Cerebellar nuclear complex (tissue), 1 donor: ENCODE measurements at regions not wholly inside any gene's neighbourhood (a gene's known extent, or its start where the extent isn't known, plus 50 kb on each side); places are given as distances from the start of the nearest gene placed in this dataset.

Source experiments
- DNase-seq, 2 experiments: peaks; one replicate each; lab custom pipeline; 2025; lab: John Stamatoyannopoulos, UW

DNA sequence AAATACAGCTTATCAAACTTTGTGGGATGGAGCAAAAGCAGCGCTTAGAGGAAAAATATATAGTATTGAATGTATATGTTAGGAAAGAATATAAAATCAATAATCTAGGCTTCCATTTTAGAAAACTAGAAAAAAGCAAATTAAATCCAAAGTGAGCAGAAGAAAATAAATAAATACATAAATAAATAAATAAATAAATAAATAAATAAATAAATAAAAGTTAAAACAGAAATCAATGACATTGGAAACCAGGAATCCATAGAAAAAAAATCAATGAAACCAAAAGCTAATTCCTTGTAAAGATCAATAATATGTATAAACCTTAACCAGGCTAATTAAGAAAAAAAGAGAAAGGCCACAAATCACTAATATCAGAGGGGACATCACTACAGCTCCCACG, 141.8 kb upstream of the C1QTNF7 start:
- DNase-seq = no peak

DNA sequence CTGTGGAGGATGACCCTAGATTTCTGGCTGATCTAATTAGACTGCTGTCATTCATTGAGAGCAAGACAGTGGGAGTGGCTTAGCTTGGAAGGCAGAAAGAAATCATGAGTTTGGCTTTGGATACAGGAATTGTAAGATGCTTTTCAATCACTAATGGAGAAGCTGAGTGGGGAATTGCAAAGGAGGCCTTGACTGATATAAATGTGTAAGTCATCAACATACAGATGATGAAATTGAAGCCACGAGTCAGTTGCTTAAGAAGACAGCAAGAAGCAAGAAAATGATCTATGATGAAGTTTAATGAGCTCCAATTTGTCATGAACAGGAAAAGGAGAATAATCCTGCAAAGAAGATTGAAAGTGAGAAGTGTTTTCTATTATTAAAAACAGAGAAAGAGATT, 136.7 kb upstream of the C1QTNF7 start:
- no peak for DNase-seq

DNA sequence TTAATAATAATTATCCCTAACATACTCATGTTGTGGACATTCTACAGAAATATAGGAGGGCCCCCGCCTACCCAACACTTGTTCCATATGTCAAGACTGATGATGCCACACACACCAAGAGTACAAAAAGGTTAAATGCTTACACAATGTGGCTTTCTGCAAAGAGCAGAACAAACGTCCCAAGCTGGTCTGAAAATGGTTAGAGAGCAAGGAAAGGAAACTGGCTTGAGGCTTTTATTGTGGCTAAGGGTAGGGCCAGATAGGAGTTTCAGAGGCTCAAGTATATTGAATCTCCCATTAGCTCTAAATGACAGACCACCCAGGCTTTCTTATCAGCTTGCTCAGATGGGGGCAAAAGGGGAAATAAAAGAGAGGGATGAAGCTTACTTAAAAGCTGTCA, 134.1 kb upstream of the C1QTNF7 start:
- DNase-seq = no peak

DNA sequence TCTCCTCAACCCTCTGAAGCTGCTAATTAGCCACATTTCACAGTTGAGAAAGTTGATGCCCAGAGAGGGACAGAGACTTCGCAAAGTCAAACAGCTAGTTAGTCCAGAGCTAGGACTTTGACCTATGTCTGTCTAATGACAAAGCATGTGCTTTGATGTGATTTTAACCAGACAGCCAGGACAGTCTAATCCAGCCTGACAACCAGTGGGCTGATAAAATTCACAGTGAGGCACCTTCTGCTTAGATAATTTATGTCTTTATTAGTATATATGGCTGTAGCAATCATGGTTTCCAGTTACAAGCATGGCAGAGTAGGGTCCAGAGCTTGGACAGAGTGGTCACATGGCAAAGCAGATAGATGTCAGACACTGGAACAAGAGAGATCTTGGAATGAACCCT, 133.6 kb upstream of the C1QTNF7 start:
- no peak for DNase-seq

DNA sequence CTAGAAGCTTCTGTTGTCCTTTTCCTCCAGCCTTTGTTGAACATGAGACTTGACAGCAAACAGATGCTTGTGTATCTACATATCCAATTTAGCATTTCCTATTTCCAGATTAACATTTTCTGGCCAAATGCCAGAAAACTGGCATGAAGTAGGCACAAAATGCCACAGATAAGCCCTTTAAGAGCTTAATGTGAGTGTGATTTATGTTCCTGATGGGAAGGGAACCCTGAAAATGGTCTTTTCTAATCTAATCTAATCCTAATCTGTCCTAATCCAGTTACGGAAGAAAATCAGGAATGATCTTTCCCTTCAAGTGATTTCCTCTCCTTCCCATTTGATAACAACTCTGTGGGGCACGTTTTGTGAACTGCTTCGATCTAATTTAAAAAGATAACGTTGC, 133.0 kb upstream of the C1QTNF7 start:
- no peak for DNase-seq

DNA sequence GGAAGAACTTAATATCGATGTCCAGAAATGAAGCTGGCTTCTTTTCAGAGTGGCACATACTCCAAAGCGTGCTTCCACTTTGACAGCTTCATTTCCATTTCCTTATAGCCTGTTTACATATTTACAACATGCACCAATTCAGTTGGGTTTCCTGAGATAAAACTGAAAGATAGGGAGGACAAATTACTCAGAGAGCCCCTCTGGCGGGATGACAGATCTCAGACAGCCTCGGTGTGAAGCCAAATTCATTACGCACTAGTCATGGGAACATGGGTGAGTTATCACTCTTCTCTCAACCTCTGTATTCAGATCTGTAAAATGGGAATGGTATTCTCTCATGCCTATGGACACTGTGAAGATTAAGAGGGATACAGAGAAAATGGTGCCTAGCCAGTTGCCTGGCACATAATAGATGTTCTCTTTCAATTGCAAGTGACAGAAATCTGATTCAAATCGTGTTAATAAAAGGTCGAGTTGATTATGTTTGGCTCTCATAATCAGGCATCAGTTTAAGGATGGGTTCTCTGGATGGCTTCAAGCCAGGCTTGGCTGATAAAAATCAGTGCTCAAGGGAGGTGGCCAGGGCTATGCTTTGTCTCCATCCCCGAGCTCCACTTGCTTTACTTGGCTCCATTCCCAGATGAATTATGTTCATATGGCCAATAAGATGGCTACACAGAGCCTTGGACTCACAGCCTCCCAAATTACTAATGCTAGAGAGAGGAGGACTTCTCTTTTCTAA, 132.2 kb upstream of the C1QTNF7 start:
- DNase-seq = no peak

DNA sequence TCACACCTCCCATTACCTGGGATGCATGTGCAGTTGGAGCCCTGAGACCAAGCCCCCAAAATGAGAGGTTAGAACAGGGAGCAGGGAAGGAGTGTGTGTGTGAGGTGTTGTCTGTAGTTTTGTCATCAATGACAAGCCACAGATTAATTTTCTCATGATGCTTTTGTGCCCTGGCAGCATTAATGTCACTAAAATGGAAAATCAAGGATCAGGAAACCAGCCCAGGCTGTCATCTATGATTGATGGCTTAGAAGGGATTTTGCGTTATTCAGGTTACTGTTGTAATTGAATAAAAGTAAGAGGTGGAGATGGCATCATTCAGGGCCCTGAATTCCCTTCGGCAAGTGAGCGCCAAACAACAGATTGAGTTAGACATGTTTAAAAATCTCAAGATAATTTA, 130.5 kb upstream of the C1QTNF7 start:
- DNase-seq = no peak

DNA sequence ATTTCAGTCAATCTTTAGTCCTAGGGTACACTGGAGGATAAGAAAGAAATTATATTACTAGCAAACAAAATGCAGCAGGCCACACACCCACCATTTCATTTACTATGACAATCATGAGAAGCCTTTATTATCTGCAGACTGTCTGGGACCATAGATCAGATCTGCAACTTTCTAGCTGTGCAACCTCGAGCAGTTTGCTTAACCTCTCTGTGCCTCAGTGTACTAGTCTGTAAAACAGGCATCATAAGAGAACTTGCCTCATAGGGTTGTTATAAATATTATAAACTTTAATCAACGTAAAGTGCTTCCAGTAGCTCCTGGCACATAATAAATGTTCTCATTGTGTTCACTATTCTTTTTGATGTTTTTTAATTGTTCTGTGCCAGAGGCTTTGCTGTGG, 128.2 kb upstream of the C1QTNF7 start:
- no peak for DNase-seq

DNA sequence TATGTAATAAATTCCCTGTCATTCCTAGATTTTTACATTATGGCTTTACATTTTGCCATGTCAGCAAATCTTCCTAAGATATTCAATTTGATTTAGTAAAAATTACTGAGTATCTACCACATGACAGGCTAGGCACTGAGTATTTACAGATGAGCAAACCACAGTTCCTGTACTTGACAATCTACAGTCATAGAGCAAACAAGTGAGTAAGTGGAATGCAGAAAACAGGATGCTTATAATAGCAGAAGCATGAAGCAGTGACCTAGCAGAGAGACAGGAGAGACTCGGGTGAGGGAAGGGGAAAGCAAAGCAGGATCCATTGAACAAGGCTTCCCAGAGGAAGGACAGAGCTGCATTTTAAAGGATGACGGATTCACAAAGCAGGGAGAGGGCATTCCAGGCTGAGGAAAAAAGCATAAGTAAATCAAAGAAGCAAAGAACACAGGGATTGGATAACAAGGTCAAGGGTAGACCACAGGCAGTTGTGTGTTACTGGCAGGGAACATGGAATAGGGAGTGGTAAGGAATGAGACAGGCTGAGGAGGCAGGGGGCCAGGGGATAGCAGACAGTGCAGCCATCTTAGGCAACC, 124.7 kb upstream of the C1QTNF7 start:
- DNase-seq = no peak

DNA sequence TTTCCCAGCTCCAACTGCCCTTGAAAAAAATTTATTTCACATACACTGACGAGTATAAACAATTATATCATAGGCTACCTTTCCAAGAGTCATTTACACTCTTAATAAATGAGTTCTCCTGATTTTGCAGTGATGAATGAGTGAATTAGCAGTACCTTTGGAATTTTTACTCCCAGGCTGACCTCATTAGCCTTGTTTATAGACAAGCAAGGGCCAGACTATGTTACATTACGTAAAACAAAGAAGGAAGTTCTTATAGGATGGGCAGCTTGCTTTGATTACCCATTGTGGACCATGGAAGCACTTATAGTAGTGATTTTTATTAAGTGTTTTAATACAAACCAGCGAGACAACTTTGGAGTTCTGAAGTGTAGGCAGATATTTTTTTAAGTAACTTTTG, 112.9 kb upstream of the C1QTNF7 start:
- no peak for DNase-seq

DNA sequence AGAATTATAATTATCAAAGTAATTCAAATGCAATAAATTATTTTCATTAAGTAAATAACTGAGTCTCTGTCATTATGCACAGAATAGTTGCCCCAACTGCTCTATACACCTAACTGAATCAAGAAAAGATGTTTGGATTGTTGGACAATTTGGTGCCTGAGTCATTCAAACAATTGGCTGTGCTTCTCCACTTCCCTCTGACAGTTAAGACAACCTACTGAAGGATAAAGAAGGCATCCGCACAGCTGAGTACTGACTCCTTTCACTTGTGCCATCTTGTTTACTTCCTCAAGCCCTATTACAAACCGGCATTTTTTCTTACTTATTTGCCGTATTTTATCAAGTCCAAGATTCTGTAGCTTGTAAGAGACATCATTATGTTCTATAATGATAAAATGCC, 110.6 kb upstream of the C1QTNF7 start:
- DNase-seq = no peak

DNA sequence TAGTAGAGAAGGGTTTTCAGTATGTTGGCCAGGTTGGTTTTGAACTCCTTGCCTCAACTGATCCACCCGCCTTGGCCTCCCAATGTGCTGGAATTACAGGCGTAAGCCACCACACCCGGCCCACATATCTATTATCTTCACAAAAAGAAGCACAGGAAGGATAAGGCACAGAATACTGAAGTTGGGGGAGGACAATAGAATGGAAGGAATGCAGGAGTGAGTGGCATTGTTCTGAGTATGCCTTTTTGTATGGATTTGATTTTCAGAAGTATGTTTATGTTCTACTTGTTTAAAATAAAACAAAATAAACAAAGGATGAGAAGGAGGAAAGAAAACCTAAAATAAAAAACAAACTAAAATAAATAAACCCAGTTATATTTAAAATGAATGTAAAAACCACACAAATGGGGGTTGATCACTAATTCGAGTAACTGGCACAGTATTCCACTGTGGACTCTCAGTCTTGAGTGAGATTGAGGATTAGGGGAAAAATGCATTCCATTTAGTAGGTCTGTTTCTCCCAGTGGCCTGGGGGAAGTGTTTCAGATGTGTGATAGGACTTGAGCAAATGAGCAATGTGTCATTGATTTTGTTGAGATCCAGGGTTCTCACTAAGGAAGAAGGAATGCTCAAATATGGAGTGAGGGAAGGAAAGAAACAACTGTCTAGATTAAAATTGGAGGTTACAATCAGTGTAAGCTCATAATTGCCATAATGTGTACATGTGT, 109.0 kb upstream of the C1QTNF7 start:
- DNase-seq = no peak

DNA sequence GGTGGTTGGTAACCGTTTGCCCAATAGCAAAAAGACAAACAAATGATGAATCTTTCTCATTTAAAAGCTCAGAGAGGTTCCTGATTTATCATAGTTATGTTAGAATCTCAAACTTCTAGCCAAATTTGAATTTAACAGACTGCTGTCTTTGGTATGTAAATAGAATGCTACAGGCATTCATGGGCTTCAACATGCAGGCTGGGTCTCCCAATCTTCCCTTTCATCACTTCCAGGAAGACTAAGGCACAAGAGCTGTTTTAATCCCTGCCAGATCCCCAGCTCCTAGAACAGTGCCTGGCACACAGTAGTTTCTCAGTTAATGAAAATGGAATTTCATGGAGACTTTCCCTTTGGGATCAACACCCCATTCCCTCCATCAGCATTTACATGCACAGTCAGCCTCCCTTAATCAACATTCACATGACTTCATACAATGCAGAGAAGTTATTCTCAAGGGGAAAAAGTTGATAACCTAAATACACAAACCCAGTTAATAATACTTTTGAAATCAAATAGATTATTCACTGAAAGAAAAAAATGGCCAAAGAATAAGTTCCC, 107.6 kb upstream of the C1QTNF7 start:
- DNase-seq = no peak

DNA sequence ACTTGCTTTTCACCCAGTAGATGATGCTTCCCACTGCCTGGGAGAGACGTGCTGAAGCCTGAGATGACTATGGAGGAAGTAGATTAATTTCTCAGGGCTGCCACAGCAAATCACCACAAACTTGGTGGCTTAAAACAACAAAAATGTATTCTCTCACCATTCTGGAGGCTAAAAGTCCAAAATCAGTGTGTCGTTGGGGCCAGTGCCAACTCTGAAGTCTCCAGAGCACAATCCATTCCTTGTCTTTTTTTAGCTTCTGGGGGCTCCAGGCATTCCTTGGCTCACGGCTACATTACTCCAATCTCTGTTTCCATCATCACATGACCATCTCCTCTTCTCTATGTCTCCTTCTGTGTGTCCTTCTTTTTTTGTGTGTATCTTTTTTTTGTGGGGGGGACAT, 105.8 kb upstream of the C1QTNF7 start:
- DNase-seq = no peak

DNA sequence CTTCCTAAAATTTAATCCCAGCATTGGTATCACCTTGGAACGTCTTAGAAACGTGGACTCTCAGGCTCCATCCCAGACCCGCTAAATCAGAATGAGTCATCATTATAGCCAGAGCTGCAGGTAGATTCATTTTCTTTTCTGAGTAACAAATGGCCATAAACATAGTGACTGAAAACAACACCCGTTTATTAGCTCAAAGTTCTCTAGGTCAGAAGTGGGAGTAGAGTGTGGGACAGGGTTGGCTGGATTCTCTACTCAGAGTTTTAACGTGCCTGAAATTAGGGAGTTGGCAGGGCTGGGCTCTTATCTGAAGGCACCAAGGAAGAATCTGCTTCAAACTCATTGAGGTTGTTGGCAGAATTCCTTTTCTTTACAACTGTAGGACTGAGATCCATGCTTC, 101.8 kb upstream of the C1QTNF7 start:
- no peak for DNase-seq

DNA sequence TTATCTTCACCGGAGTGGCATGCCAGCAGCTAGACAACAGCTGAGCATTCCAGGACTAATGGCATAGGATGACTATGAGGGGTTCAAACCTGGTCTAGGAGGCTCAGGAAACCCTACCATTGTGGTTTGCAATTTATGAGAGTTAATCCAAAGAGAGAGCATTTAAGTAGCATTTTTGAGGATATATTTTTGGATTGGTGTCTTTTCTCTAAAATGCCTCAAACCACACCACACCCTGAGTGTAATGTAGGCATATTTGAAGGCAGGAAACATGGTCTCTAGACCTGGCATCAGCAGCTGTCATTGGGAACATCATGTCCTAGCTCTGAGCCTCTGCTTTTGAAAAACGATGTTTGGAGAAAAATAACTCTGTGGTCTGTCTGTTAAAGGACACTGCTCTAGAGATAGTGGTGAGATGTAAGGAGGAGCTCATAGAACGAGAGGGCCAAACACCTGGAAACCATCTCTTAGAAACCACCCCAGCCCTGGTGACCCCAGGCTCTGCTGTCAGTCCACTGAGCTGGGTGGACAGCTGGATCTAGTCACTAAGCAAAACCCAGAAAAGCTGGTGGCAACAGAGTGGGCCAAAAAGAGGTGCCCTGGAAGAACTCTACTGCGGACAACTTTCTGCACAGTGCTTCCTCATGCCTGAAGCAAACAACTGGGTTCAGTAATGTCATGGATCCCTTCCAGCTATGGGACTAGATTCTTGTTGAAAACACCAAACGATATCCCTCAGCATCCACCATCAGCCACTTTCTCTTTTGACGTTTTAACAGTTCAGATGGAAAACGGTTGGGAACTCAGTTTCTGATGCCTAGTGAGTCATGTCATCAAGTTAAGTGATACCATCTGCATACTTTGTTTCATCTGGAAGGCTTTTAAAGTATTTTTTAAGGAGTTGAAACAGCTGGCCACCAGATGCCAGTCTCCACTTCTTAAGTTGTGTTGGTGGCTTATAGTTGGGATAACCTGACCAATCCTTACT, 100.2 kb upstream of the C1QTNF7 start:
- DNase-seq = no peak

DNA sequence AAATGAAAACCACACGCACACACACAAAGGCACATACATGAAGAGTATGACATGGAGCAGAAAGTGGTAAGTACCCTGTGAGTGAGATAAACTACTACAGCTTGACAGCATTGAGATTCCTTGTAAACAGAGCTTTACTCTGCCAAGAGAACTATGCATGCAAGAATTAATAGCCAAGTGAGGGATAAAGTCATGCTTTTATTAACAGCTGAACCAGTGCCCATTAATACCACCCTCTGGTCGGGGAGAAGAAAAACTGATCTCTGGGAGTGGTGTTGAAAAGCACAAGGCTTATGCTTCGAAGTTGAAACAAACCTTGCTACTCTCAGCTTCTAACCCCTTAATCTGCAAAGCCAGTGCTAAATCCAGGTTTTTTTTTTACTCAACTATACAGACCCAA, 95.9 kb upstream of the C1QTNF7 start:
- no peak for DNase-seq

DNA sequence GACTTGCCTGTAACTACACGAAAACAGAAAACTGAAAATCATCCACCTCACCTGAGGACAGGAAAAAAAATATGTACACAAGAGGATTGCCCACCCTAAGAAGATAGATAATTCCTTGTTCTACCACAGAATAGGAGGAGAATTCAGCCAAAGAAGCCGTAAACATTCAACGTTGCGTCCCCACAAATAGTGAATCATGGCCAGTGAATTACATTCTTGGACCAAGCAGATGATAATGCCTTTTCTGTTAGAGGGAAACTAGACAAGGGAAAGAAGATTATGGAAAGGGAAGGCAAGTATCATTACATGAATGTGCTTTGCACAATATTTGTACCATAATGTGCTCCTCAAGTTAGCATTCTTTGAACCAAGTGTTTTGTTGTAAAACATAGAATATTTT, 95.5 kb upstream of the C1QTNF7 start:
- no peak for DNase-seq

DNA sequence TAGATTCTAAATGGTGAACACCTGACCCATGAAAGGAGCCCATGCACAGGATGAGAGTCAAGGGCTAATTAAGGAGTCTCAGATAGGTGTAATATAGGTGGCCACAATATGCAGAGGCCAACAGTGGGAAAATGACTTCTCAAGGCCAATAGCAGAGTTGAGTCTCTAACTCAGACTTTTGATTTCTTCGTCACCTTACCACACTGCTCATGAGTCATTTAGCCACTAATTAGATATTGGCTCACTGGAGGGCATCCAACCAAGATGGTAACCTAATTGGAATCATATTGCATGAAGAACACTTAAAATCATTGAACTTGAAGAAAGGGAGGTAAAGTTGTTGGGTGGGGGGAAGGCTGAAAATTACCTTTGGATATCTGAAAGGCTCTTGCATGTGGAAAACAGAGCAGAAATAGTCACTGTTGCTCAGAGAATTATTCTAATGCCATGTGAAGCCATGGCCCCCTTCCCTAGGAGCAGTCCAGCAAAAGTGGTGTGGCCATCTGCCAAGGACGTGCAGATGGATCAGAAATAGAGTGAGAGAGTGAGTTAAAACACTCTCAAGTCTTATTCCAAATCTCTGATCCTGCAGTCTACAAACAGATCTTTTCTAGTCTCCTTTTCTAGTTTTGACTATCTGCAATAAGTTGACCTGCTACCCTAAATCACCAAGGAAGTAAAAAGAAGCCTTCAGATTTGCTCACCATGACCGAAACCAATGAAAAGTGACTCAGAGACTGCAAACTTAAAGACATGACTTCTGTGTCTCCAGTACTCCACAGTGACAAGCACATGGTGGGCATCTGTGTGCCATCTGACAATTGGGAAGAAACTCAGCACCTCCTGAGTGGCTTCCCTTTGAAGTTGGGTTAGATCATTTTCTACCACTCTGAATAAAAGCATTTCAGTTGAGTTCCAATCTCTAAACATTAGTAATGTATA, 93.9 kb upstream of the C1QTNF7 start:
- no peak for DNase-seq

DNA sequence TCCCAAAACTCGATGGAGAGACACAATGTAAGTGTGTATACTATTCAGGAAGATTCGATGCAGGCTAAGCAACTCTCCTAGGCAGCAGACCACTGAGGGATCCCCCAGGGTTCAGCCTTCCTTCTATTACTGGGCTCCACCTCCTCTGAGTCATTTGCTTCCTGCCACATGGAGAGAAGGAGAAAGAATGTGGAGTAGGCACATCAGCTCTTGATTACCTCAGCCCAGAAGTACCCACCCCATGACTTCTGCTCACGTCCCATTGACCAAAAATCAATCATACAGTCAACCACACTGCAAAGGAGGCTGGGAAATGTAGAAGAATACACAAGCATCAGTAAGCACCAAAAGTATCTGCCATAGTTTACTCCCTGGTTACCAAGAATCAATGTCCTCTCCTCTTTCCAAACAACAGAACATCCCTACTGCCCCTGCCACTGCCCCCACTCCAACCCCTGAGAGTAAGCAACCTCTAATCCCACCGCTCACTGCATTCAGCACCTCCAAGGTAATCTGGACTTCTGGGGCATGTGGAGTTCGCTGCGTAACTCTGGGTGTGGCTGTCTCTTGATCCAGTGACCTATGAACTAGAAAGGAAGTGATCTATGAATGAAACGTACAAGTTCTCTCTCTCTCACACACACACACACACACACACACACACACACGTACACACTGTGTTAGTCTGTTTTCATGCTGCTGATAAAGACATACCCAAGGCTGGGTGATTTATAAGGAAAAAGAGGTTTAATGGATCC, 91.2 kb upstream of the C1QTNF7 start:
- no peak for DNase-seq
